ENCODE measurements at regions not wholly inside any gene's neighbourhood (a gene's known extent, or its start where the extent isn't known, plus 50 kb on each side); places are given as distances from the start of the nearest gene placed in this dataset.

GRCh38 chr1:87170931-87171598, 157.6 kb upstream of the LMO4 start:
- intact Hi-C loops (cut with DNase I): no loop called here

GRCh38 chr1:87173231-87173630, 155.4 kb upstream of the LMO4 start:
- Histone ChIP-seq H3K27me3 (no peaks in the 10 kb centered on the region), H3K9me3 (no peaks in the 10 kb centered on the region), H3K36me3 (no peaks in the 10 kb centered on the region), H3K4me1 (no peaks in the 10 kb centered on the region), H3K4me3 (replicated peaks in 1 of 3) (no peak overlapping the region), H3K27ac (no peak overlapping the region)
- no peak for DNase-seq
- 91 to 97% methylated on average over 3 of the region's 3 CpGs for WGBS, 2 donors
- intact Hi-C loops (cut with DNase I): no loop called here
- no peak for TF ChIP-seq POLR2A (IDR thresholded peaks at IDR 0.05)
- TF ChIP-seq CTCF (IDR thresholded peaks at IDR 0.05): no peak

More at GRCh38 chr1:87170931-87171598, 157.6 kb upstream of the LMO4 start:
- no peaks in the 10 kb centered on the region for H3K4me1 ChIP-seq
- no peaks in the 10 kb centered on the region for H3K27me3 ChIP-seq
- no peak overlapping the region for H3K27ac ChIP-seq
- DNase-seq: no peak
- no peaks in the 10 kb centered on the region for H3K9me3 ChIP-seq
- H3K4me3 ChIP-seq (replicated peaks in 1 of 3): no peak overlapping the region
- WGBS, 2 donors: 81 to 85% methylated on average over 4 of the region's 4 CpGs
- TF ChIP-seq CTCF (IDR thresholded peaks at IDR 0.05): no peak
- no peaks in the 10 kb centered on the region for H3K36me3 ChIP-seq

- Histone ChIP-seq H3K27ac (no peak overlapping the region), H3K36me3 (no peaks in the 10 kb centered on the region), H3K4me1 (no peaks in the 10 kb centered on the region), H3K9me3 (no peaks in the 10 kb centered on the region), H3K4me3 (replicated peaks in 1 of 3) (no peak overlapping the region), H3K27me3 (no peaks in the 10 kb centered on the region)
- TF ChIP-seq CTCF (IDR thresholded peaks at IDR 0.05) (no peak), POLR2A (IDR thresholded peaks at IDR 0.05) (no peak)
- intact Hi-C loops (cut with DNase I): no loop called here
- WGBS, 2 donors: 39 to 40% methylated on average over 2 of the region's 2 CpGs
- DNase-seq: no peak
Measured at GRCh38 chr1:87174724-87175245, 153.9 kb upstream of the LMO4 start.

GRCh38 chr1:87176087-87176486, 152.6 kb upstream of the LMO4 start:
- Histone ChIP-seq H3K27me3 (no peaks in the 10 kb centered on the region), H3K9me3 (no peaks in the 10 kb centered on the region), H3K36me3 (no peaks in the 10 kb centered on the region), H3K4me3 (replicated peaks in 1 of 3) (no peak overlapping the region), H3K4me1 (no peaks in the 10 kb centered on the region), H3K27ac (no peak overlapping the region)
- intact Hi-C loops (cut with DNase I): no loop called here
- DNase-seq: no peak
- WGBS, 2 donors: 65 to 76% methylated on average over 5 of the region's 5 CpGs
- TF ChIP-seq CTCF (IDR thresholded peaks at IDR 0.05) (no peak), POLR2A (IDR thresholded peaks at IDR 0.05) (no peak)

GRCh38 chr1:87176514-87176913, 152.2 kb upstream of the LMO4 start:
- WGBS, 2 donors: 70 to 79% methylated on average over 5 of the region's 5 CpGs
- H3K27me3 ChIP-seq: no peaks in the 10 kb centered on the region
- no peaks in the 10 kb centered on the region for H3K36me3 ChIP-seq
- H3K4me1 ChIP-seq: no peaks in the 10 kb centered on the region
- TF ChIP-seq POLR2A (IDR thresholded peaks at IDR 0.05): no peak
- H3K4me3 ChIP-seq (replicated peaks in 1 of 3): no peak overlapping the region
- intact Hi-C loops (cut with DNase I): no loop called here
- no peak overlapping the region for H3K27ac ChIP-seq
- no peak for DNase-seq
- no peaks in the 10 kb centered on the region for H3K9me3 ChIP-seq

Measured in thyroid gland (tissue), 4 donors.